Colonic mucosa (tissue), 4 donors: ENCODE measurements at regions not wholly inside any gene's neighbourhood (a gene's known extent, or its start where the extent isn't known, plus 50 kb on each side); places are given as distances from the start of the nearest gene placed in this dataset.

Source experiments
- DNase-seq: peaks from one replicate; pipeline ENCODE4 v3.0.0-alpha.2; 2020
- H3K27ac ChIP-seq: fragments of 200-600 bp; one replicate; pipeline ENCODE4 v1.8.0; 2021
- H3K27me3 ChIP-seq: fragments of 200-600 bp; one replicate; pipeline ENCODE4 v1.8.0; 2021
- H3K36me3 ChIP-seq: fragments of 200-600 bp; one replicate; pipeline ENCODE4 v1.8.0; 2021
- H3K4me1 ChIP-seq: fragments of 200-600 bp; one replicate; pipeline ENCODE4 v1.8.0; 2021; ENCODE audit warnings: mild to moderate bottlenecking
- H3K4me3 ChIP-seq: fragments of 200-600 bp; one replicate; pipeline ENCODE4 v1.8.0; 2021
- H3K9ac ChIP-seq, 2 donors: one replicate each; pipeline ENCODE4 v1.7.0; 2013; ENCODE audit warnings: control low read depth in 2 of 2, low read depth in 2 of 2, low read length in 2 of 2
- H3K9me3 ChIP-seq: fragments of 200-600 bp; one replicate; pipeline ENCODE4 v1.8.0; 2021
- CTCF ChIP-seq: fragments of 200-600 bp; IDR thresholded peaks from one replicate; pipeline ENCODE4 v1.8.0; 2022; ENCODE audit warnings: antibody characterized with exemption, mild to moderate bottlenecking
- intact Hi-C: fragments of 100-400 bp; cut with DNase I; formaldehyde crosslinking; loops from one replicate; pipeline ENCODE4 v1.14.1; 2022
- donor health status: healthy.
- donor health status: DM: no; HTN: no; CAD: no.
- donor health status: DM: no; HTN: no; CAD: no.

GRCh38 chr6:130303431-130303830 lies 62.4 kb upstream of the TMEM200A start:
- Histone ChIP-seq H3K4me3 (no peak overlapping the region), H3K36me3 (no peaks in the 10 kb centered on the region), H3K4me1 (no peaks in the 10 kb centered on the region), H3K9ac (no peak overlapping the region), H3K9me3 (no peaks in the 10 kb centered on the region), H3K27ac (no peak overlapping the region), H3K27me3 (no peaks in the 10 kb centered on the region)
- intact Hi-C loops, result no loop called here
- no peak for DNase-seq
- TF ChIP-seq CTCF, result no peak

- no peak for DNase-seq
- no peak for TF ChIP-seq CTCF
- Histone ChIP-seq H3K9ac (no peak overlapping the region), H3K27me3 (no peaks in the 10 kb centered on the region), H3K4me3 (no peak overlapping the region), H3K36me3 (no peaks in the 10 kb centered on the region), H3K27ac (no peak overlapping the region), H3K9me3 (no peaks in the 10 kb centered on the region), H3K4me1 (no peaks in the 10 kb centered on the region)
- intact Hi-C loops, result no loop called here
Measured at GRCh38 chr6:130298258-130298657, 67.6 kb upstream of the TMEM200A start.

GRCh38 chr6:130296854-130297253 lies 69.0 kb upstream of the TMEM200A start:
- Histone ChIP-seq H3K27me3 (no peaks in the 10 kb centered on the region), H3K36me3 (no peaks in the 10 kb centered on the region), H3K9me3 (no peaks in the 10 kb centered on the region), H3K4me3 (no peak overlapping the region), H3K4me1 (no peaks in the 10 kb centered on the region), H3K9ac (no peak overlapping the region), H3K27ac (no peak overlapping the region)
- no peak for TF ChIP-seq CTCF
- intact Hi-C loops, result no loop called here
- DNase-seq, result no peak

GRCh38 chr6:130293800-130294199 lies 71.0 kb upstream of the SAMD3 start:
- peak; percentile 41 for TF ChIP-seq CTCF
- intact Hi-C loops, result no loop called here
- H3K27ac ChIP-seq, result no peak overlapping the region
- DNase-seq, result peak; percentile 28
- no peak overlapping the region for H3K9ac ChIP-seq
- no peaks in the 10 kb centered on the region for H3K9me3 ChIP-seq
- H3K27me3 ChIP-seq, result no peaks in the 10 kb centered on the region
- no peaks in the 10 kb centered on the region for H3K4me1 ChIP-seq
- no peaks in the 10 kb centered on the region for H3K36me3 ChIP-seq
- no peak overlapping the region for H3K4me3 ChIP-seq

GRCh38 chr6:130288065-130288464 lies 65.3 kb upstream of the SAMD3 start:
- Histone ChIP-seq H3K4me1 (no peaks in the 10 kb centered on the region), H3K4me3 (no peak overlapping the region), H3K27ac (no peak overlapping the region), H3K27me3 (no peaks in the 10 kb centered on the region), H3K9ac (no peak overlapping the region), H3K36me3 (no peaks in the 10 kb centered on the region), H3K9me3 (no peaks in the 10 kb centered on the region)
- TF ChIP-seq CTCF, result no peak
- DNase-seq, result no peak
- intact Hi-C loops, result no loop called here
